Bronchial epithelial cell (primary cell): ENCODE measurements at regions not wholly inside any gene's neighbourhood (a gene's known extent, or its start where the extent isn't known, plus 50 kb on each side); places are given as distances from the start of the nearest gene placed in this dataset.

Source experiments
- DNase-seq: peaks from one replicate; pipeline ENCODE4 v3.0.0-alpha.2; 2010; ENCODE audit warnings: low read depth
- FAIRE-seq: peaks from 2 replicates; lab custom pipeline; 2011; peaks lifted over from hg19 to GRCh38; lab: Jason Lieb, UNC
- H3K27me3 ChIP-seq: 2 replicates; pipeline ENCODE4 v1.5.1; 2011; ENCODE audit warnings: low read length; ENCODE audit not compliant: control insufficient read depth, insufficient read depth
- H3K36me3 ChIP-seq: 2 replicates; pipeline ENCODE4 v1.5.1; 2011; ENCODE audit warnings: low read length; ENCODE audit not compliant: control insufficient read depth, insufficient read depth
- H3K4me3 ChIP-seq: 2 replicates; pipeline ENCODE4 v1.5.1; 2011; ENCODE audit warnings: mild to moderate bottlenecking, low read depth, low read length, control low read depth
- CTCF ChIP-seq: IDR thresholded peaks from 2 replicates; pipeline ENCODE4 v1.5.1; 2011; ENCODE audit warnings: mild to moderate bottlenecking, moderate library complexity, low read length, control low read depth, inconsistent platforms; ENCODE audit not compliant: insufficient read depth, severe bottlenecking

GRCh38 chr2:70397186-70397585, 95.3 kb upstream of the FAM136A start:
- DNase-seq = no peak
- Histone ChIP-seq H3K27me3 (no peaks in the 10 kb centered on the region), H3K36me3 (no peaks in the 10 kb centered on the region), H3K4me3 (no peak overlapping the region)
- TF ChIP-seq CTCF = no peak
- FAIRE-seq = peak; percentile 23

GRCh38 chr2:70396612-70397011, 94.7 kb upstream of the FAM136A start:
- no peak for DNase-seq
- peak; percentile 40 for FAIRE-seq
- no peak for TF ChIP-seq CTCF
- Histone ChIP-seq H3K27me3 (no peaks in the 10 kb centered on the region), H3K4me3 (no peak overlapping the region), H3K36me3 (no peaks in the 10 kb centered on the region)

GRCh38 chr2:70393881-70394280, 92.0 kb upstream of the FAM136A start:
- H3K27me3 ChIP-seq = no peaks in the 10 kb centered on the region
- TF ChIP-seq CTCF = no peak
- H3K4me3 ChIP-seq = no peak overlapping the region
- FAIRE-seq (no peak), DNase-seq (no peak)
- no peaks in the 10 kb centered on the region for H3K36me3 ChIP-seq

- peak; percentile 48 for DNase-seq
- TF ChIP-seq CTCF = no peak
- Histone ChIP-seq H3K27me3 (no peaks in the 10 kb centered on the region), H3K4me3 (no peak overlapping the region), H3K36me3 (no peaks in the 10 kb centered on the region)
- FAIRE-seq = no peak
Measured at GRCh38 chr2:70391988-70392387, 90.1 kb upstream of the FAM136A start.

GRCh38 chr2:70391259-70391658, 89.4 kb upstream of the FAM136A start:
- no peak for TF ChIP-seq CTCF
- Histone ChIP-seq H3K36me3 (no peaks in the 10 kb centered on the region), H3K27me3 (no peaks in the 10 kb centered on the region), H3K4me3 (no peak overlapping the region)
- no peak for FAIRE-seq
- DNase-seq = no peak

- Histone ChIP-seq H3K27me3 (no peaks in the 10 kb centered on the region), H3K4me3 (no peak overlapping the region), H3K36me3 (no peaks in the 10 kb centered on the region)
- no peak for FAIRE-seq
- no peak for TF ChIP-seq CTCF
- no peak for DNase-seq
Measured at GRCh38 chr2:70388813-70389212, 86.9 kb upstream of the FAM136A start.
